ENCODE measurements at regions not wholly inside any gene's neighbourhood (a gene's known extent, or its start where the extent isn't known, plus 50 kb on each side); places are given as distances from the start of the nearest gene placed in this dataset.

DNA sequence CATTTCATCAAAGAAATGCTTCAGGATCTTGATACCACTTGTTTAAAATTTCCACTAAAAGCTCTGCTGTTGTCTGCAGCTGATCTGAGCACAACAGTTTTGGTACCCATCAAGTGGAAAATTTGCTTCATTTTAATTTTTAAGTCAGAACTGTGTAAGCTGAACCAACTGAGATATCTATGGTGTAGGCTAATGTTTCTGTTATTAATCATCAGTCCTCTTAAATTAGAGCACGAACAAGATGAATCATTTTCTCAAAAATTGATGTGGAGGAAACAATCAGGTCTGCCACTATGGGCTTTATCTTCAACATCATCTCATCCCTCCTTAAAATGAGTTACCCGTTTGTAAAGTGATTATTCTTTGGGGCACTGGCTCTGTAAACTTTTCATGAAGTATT is 221.5 kb upstream of the NBEA start:
- Histone ChIP-seq H3K27ac (replicated peaks) (no peak overlapping the region), H3K4me3 (replicated peaks; ENCODE audit: insufficient read depth, low read length) (no peak overlapping the region), H3K27me3 (ENCODE audit: insufficient read depth, poor library complexity, severe bottlenecking) (no peaks in the 10 kb centered on the region)
- TF ChIP-seq, protein P1, sequence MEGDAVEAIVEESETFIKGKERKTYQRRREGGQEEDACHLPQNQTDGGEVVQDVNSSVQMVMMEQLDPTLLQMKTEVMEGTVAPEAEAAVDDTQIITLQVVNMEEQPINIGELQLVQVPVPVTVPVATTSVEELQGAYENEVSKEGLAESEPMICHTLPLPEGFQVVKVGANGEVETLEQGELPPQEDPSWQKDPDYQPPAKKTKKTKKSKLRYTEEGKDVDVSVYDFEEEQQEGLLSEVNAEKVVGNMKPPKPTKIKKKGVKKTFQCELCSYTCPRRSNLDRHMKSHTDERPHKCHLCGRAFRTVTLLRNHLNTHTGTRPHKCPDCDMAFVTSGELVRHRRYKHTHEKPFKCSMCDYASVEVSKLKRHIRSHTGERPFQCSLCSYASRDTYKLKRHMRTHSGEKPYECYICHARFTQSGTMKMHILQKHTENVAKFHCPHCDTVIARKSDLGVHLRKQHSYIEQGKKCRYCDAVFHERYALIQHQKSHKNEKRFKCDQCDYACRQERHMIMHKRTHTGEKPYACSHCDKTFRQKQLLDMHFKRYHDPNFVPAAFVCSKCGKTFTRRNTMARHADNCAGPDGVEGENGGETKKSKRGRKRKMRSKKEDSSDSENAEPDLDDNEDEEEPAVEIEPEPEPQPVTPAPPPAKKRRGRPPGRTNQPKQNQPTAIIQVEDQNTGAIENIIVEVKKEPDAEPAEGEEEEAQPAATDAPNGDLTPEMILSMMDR (IDR thresholded peaks at IDR 0.05; ENCODE audit: insufficient read depth, low read length) = no peak
- TF ChIP-seq POLR2AphosphoS5 (IDR thresholded peaks at IDR 0.05; ENCODE audit: low read depth) (no peak), SPI1 (IDR thresholded peaks at IDR 0.05; ENCODE audit: borderline replicate concordance, low read depth) (no peak), GABPA (IDR thresholded peaks at IDR 0.05; ENCODE audit: low read depth) (no peak)
- TF ChIP-seq, protein P2, sequence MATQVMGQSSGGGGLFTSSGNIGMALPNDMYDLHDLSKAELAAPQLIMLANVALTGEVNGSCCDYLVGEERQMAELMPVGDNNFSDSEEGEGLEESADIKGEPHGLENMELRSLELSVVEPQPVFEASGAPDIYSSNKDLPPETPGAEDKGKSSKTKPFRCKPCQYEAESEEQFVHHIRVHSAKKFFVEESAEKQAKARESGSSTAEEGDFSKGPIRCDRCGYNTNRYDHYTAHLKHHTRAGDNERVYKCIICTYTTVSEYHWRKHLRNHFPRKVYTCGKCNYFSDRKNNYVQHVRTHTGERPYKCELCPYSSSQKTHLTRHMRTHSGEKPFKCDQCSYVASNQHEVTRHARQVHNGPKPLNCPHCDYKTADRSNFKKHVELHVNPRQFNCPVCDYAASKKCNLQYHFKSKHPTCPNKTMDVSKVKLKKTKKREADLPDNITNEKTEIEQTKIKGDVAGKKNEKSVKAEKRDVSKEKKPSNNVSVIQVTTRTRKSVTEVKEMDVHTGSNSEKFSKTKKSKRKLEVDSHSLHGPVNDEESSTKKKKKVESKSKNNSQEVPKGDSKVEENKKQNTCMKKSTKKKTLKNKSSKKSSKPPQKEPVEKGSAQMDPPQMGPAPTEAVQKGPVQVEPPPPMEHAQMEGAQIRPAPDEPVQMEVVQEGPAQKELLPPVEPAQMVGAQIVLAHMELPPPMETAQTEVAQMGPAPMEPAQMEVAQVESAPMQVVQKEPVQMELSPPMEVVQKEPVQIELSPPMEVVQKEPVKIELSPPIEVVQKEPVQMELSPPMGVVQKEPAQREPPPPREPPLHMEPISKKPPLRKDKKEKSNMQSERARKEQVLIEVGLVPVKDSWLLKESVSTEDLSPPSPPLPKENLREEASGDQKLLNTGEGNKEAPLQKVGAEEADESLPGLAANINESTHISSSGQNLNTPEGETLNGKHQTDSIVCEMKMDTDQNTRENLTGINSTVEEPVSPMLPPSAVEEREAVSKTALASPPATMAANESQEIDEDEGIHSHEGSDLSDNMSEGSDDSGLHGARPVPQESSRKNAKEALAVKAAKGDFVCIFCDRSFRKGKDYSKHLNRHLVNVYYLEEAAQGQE (IDR thresholded peaks at IDR 0.05; ENCODE audit: insufficient replicate concordance, low read depth) = no peak
- DNase-seq (ENCODE audit: low read depth in 1 of 2, low spot score in 1 of 2) = no peak

DNA sequence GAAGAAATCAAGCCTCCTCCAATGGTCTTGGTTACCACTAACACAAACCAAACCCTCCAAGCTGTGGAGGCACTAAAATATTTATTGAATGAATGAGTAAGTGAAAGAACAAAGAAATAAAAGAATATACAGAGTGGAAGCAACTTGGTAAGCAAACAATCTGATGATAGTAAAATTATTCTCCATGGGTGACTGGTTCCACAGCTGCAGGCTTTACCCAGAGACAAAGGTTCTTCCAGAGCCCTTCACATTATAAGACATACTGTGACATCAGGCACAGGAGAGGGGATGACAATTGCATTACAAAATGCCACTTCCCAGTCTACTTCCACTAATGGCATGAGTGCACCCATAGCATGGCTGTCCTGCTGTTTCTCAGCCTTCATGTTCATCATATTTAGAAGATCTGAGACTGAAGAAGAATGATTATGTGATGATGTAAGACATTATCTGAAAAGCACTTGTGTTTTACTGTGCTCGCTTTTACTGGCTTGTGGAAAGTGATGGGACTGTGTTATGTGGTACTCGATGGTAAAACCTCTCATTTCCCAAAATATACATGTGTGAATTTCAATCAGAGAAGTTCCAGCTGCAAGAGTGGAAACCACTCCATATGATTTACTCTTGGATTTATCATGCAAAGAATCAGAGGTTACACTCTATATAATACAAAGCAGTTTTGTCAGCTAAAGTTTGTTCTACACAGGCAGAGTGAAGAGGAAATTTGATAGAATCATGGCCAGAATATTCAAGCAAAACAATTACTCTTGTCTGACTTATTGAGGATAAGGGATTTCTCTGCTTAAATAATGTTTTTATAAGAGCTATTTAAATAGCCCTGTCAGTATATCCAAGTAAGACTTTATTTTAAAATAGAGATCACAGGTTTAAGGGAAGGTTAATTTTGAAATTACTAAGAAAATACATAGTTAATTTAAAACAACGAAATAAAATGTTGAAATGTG is 220.2 kb upstream of the NBEA start:
- Histone ChIP-seq H3K27ac (replicated peaks) (no peak overlapping the region), H3K27me3 (ENCODE audit: insufficient read depth, poor library complexity, severe bottlenecking) (no peaks in the 10 kb centered on the region), H3K4me3 (replicated peaks; ENCODE audit: insufficient read depth, low read length) (no peak overlapping the region)
- no peak for DNase-seq (ENCODE audit: low read depth in 1 of 2, low spot score in 1 of 2)
- TF ChIP-seq SPI1 (IDR thresholded peaks at IDR 0.05; ENCODE audit: borderline replicate concordance, low read depth) (no peak), POLR2AphosphoS5 (IDR thresholded peaks at IDR 0.05; ENCODE audit: low read depth) (no peak), GABPA (IDR thresholded peaks at IDR 0.05; ENCODE audit: low read depth) (no peak)
- TF ChIP-seq, protein P2 (IDR thresholded peaks at IDR 0.05; ENCODE audit: insufficient replicate concordance, low read depth) = no peak
- TF ChIP-seq, protein P1 (IDR thresholded peaks at IDR 0.05; ENCODE audit: insufficient read depth, low read length) = no peak

DNA sequence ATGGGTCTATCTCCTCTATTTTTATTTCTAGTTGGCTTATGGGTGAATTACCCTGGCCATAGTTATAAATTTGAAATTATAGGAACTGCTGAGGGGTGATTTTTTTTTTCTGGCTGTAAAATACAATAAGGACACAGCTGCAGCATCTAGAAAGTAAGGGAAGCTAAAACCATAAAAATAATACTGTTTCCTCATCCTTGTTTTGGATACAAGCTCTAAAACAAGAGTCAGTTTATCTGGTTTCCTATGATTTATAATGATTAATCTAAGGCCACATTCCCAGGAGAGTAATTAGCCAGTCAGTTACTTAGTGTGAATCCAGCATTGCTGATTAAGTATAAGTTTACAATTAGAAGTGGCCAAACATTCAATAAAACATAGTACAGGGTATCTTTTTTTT is 219.1 kb upstream of the NBEA start:
- H3K27me3 ChIP-seq (ENCODE audit: insufficient read depth, poor library complexity, severe bottlenecking) = no peaks in the 10 kb centered on the region
- no peak overlapping the region for H3K27ac ChIP-seq (replicated peaks)
- H3K4me3 ChIP-seq (replicated peaks; ENCODE audit: insufficient read depth, low read length) = no peak overlapping the region
- TF ChIP-seq GABPA (IDR thresholded peaks at IDR 0.05; ENCODE audit: low read depth) = no peak
- no peak for TF ChIP-seq SPI1 (IDR thresholded peaks at IDR 0.05; ENCODE audit: borderline replicate concordance, low read depth)
- no peak for TF ChIP-seq POLR2AphosphoS5 (IDR thresholded peaks at IDR 0.05; ENCODE audit: low read depth)
- TF ChIP-seq, protein P2 (IDR thresholded peaks at IDR 0.05; ENCODE audit: insufficient replicate concordance, low read depth) = no peak
- TF ChIP-seq, protein P1 (IDR thresholded peaks at IDR 0.05; ENCODE audit: insufficient read depth, low read length) = no peak
- DNase-seq (ENCODE audit: low read depth in 1 of 2, low spot score in 1 of 2) = no peak

Data from HL-60 (cell line).